PC-3 (cell line): ENCODE measurements at regions not wholly inside any gene's neighbourhood (a gene's known extent, or its start where the extent isn't known, plus 50 kb on each side); places are given as distances from the start of the nearest gene placed in this dataset.

ENCODE experiments used
- ATAC-seq: fragments of 200-7000 bp; cut with Tn5 transposase; 2 replicates; pipeline ENCODE4 v1.9.1; 2020; ENCODE audit warnings: mild to moderate bottlenecking, moderate library complexity
- BruUV-seq: library from RNA; stranded (reverse); fragments of 400-500 nt; replicated peaks from 2 replicates; lab custom pipeline; 2021; lab: Mats Ljungman, UMichigan
- CTCF ChIA-PET: fragments of 300-600 bp; sonication (Branson Sonifier 250); formaldehyde crosslinking; loops from one replicate; lab custom pipeline; 2022; ENCODE audit warnings: antibody characterized with exemption; lab: Charles Lee
- POLR2A ChIA-PET: fragments of 300-600 bp; sonication (Branson Sonifier 250); formaldehyde crosslinking; loops from one replicate; lab custom pipeline; 2022; ENCODE audit warnings: antibody characterized with exemption; ENCODE audit not compliant: unreplicated experiment; lab: Charles Lee
- DNase-seq: peaks from one replicate; pipeline ENCODE4 v3.0.0-alpha.2; 2015
- H2AFZ ChIP-seq: fragments of 300-600 bp; sonication (generic); 2 replicates; pipeline ENCODE4 v1.6.0; 2016; ENCODE audit warnings: antibody characterized with exemption, low read length
- H3F3A ChIP-seq: fragments of 300-600 bp; sonication (generic); one replicate; pipeline ENCODE4 v1.6.0; 2017; ENCODE audit warnings: antibody characterized with exemption, low read length, control low read depth, mild to moderate bottlenecking; ENCODE audit not compliant: unreplicated experiment
- H3K27ac ChIP-seq: fragments of 300-600 bp; sonication (generic); 2 replicates; pipeline ENCODE4 v1.5.1; 2016; ENCODE audit warnings: mild to moderate bottlenecking, low read length
- H3K27me3 ChIP-seq: fragments of 300-600 bp; sonication (generic); 2 replicates; pipeline ENCODE4 v1.6.1; 2016; ENCODE audit warnings: low read length, mixed read lengths
- H3K36me3 ChIP-seq: fragments of 300-600 bp; sonication (generic); 2 replicates; pipeline ENCODE4 v1.6.1; 2016; ENCODE audit warnings: low read depth, mixed run types, low read length, mixed read lengths
- H3K4me1 ChIP-seq: fragments of 300-600 bp; sonication (generic); 2 replicates; pipeline ENCODE4 v1.5.1; 2016; ENCODE audit warnings: low read length; ENCODE audit not compliant: insufficient read depth
- H3K4me2 ChIP-seq: fragments of 300-600 bp; sonication (generic); 2 replicates; pipeline ENCODE4 v1.6.0; 2016; ENCODE audit warnings: low read length
- H3K4me3 ChIP-seq: fragments of 300-600 bp; sonication (generic); 2 replicates; pipeline ENCODE4 v1.5.1; 2016; ENCODE audit warnings: mild to moderate bottlenecking, low read length, mixed read lengths
- H3K79me2 ChIP-seq: fragments of 300-600 bp; sonication (generic); 2 replicates; pipeline ENCODE4 v1.6.1; 2017; ENCODE audit warnings: low read length, mixed read lengths
- H3K9ac ChIP-seq: fragments of 300-600 bp; sonication (generic); 2 replicates; pipeline ENCODE4 v1.6.0; 2016; ENCODE audit warnings: mild to moderate bottlenecking, low read length
- H3K9me2 ChIP-seq: fragments of 300-600 bp; sonication (generic); replicated peaks from 2 replicates; pipeline ENCODE4 v1.6.1; 2016; ENCODE audit warnings: mixed run types, low read length, mixed read lengths
- H3K9me3 ChIP-seq: fragments of 300-600 bp; sonication (generic); 2 replicates; pipeline ENCODE4 v1.6.1; 2016; ENCODE audit warnings: low read length, mixed read lengths
- H4K20me1 ChIP-seq: fragments of 300-600 bp; sonication (generic); 2 replicates; pipeline ENCODE4 v1.6.1; 2016; ENCODE audit warnings: low read length, mixed read lengths
- EZH2 ChIP-seq: fragments of 300-600 bp; sonication (generic); IDR thresholded peaks from one replicate; pipeline ENCODE4 v1.6.1; 2017; ENCODE audit warnings: antibody characterized with exemption, mild to moderate bottlenecking, low read length; ENCODE audit not compliant: unreplicated experiment
- EZH2phosphoT487 ChIP-seq: fragments of 300-600 bp; sonication (generic); IDR thresholded peaks from 2 replicates; pipeline ENCODE4 v1.6.1; 2018; ENCODE audit warnings: mild to moderate bottlenecking, antibody characterized with exemption, low read length, borderline replicate concordance
- intact Hi-C: fragments of 100-400 bp; cut with micrococcal nuclease; formaldehyde crosslinking; loops from 2 replicates; pipeline ENCODE4 v1.9.0; 2023
- TF ChIP-seq, protein P1 (sequence below): fragments of 300-600 bp; sonication (generic); conservative IDR thresholded peaks from 2 replicates; pipeline ENCODE4 v1.5.1; 2017; ENCODE audit warnings: antibody characterized with exemption, low read depth, mild to moderate bottlenecking, low read length

DNA sequence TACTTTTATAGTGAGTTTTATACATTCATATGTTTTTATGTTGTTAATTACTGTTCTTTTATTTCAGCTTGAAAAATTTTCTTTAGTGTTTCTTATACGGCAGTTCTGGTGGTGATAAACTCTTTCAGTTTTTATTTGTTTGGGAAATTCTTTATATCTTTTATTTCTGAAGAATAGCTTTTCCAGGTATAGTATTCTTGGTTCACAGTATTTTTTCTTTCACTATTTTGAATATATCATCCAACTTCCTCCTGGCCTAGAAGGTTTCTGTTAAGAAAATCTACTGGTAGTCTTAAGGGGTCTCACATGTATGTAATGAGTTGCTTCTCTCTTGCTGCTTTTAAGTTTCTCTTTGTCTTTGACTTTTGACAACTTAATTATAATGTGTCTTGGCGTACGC is 79.4 kb downstream of the NXNL2 start:
- H4K20me1 ChIP-seq: no peaks in the 10 kb centered on the region
- no peaks in the 10 kb centered on the region for H3K79me2 ChIP-seq
- POLR2A ChIA-PET: no interaction called here
- no peak overlapping the region for H2AFZ ChIP-seq
- CTCF ChIA-PET: no interaction called here
- H3K27ac ChIP-seq: no peak overlapping the region
- no peak overlapping the region for H3K4me2 ChIP-seq
- no peaks in the 10 kb centered on the region for H3K9me3 ChIP-seq
- no peaks in the 10 kb centered on the region for H3K4me1 ChIP-seq
- no peaks in the 10 kb centered on the region for H3K9me2 ChIP-seq
- no peaks in the 10 kb centered on the region for H3K27me3 ChIP-seq
- TF ChIP-seq EZH2phosphoT487 (no peak), EZH2 (no peak)
- TF ChIP-seq, protein P1, sequence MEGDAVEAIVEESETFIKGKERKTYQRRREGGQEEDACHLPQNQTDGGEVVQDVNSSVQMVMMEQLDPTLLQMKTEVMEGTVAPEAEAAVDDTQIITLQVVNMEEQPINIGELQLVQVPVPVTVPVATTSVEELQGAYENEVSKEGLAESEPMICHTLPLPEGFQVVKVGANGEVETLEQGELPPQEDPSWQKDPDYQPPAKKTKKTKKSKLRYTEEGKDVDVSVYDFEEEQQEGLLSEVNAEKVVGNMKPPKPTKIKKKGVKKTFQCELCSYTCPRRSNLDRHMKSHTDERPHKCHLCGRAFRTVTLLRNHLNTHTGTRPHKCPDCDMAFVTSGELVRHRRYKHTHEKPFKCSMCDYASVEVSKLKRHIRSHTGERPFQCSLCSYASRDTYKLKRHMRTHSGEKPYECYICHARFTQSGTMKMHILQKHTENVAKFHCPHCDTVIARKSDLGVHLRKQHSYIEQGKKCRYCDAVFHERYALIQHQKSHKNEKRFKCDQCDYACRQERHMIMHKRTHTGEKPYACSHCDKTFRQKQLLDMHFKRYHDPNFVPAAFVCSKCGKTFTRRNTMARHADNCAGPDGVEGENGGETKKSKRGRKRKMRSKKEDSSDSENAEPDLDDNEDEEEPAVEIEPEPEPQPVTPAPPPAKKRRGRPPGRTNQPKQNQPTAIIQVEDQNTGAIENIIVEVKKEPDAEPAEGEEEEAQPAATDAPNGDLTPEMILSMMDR: no peak
- no peak for ATAC-seq
- no peak overlapping the region for H3K9ac ChIP-seq
- intact Hi-C loops: no loop called here
- DNase-seq: no peak
- no peaks in the 10 kb centered on the region for H3F3A ChIP-seq
- no peak overlapping the region for H3K4me3 ChIP-seq
- no peaks in the 10 kb centered on the region for H3K36me3 ChIP-seq
- no TSS peak for BruUV-seq

DNA sequence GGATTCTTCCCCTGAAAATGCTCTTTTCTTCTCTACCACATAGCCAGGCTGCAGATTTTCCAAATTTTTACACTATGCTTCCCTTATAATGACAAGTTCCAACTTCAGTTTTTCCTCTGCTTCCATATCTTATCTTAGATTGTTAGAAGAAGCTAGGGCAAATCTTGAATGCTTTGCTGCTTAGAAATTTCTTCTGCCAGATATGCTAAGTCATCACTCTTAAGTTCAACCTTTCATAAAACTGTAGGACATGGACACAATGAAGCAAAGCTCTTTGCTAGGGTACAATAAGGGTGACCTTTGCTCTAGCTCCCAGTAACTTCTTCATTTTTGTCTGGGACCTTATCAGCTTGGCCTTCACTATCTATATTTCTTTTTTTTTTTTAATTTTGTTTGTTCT is 88.7 kb downstream of the NXNL2 start:
- Histone ChIP-seq H3K4me2 (no peak overlapping the region), H3K9ac (no peak overlapping the region), H2AFZ (no peak overlapping the region), H3K9me3 (no peaks in the 10 kb centered on the region), H3F3A (no peaks in the 10 kb centered on the region), H3K27me3 (no peaks in the 10 kb centered on the region), H4K20me1 (no peaks in the 10 kb centered on the region), H3K9me2 (no peaks in the 10 kb centered on the region), H3K36me3 (no peaks in the 10 kb centered on the region), H3K4me3 (no peak overlapping the region), H3K27ac (no peak overlapping the region), H3K79me2 (no peaks in the 10 kb centered on the region), H3K4me1 (no peaks in the 10 kb centered on the region)
- intact Hi-C loops: no loop called here
- ChIA-PET CTCF (no interaction called here), POLR2A (interaction anchor here (0.8 kb wide), 1 partner anchor 10 kb away, joined by 3 read pairs; no protein-coding TSS in a partner anchor)
- no peak for DNase-seq
- no TSS peak for BruUV-seq
- TF ChIP-seq EZH2 (no peak), EZH2phosphoT487 (no peak)
- TF ChIP-seq, protein P1: no peak
- no peak for ATAC-seq

DNA sequence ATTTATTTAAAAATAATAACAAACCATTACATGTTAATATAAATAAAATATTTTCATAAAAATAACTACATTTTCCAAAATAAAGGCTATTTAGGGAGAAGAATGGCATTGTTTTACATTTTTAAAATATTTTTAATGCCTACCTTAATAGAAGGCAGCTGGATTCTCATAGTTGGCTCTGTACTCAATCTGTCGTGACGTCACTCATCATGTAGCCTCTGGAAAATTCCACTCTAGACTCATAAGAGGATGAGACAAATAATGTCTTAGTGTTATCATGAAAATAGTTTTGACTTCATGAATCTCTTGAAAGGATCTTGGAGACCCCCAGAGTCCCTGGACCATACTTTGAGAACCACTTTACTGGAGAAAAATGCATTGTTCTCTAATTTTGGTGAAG is 93.1 kb downstream of the NXNL2 start:
- Histone ChIP-seq H4K20me1 (no peaks in the 10 kb centered on the region), H3F3A (no peaks in the 10 kb centered on the region), H3K27ac (no peak overlapping the region), H3K36me3 (no peaks in the 10 kb centered on the region), H3K9me2 (no peaks in the 10 kb centered on the region), H3K4me3 (no peak overlapping the region), H3K4me2 (no peak overlapping the region), H3K27me3 (no peaks in the 10 kb centered on the region), H3K79me2 (no peaks in the 10 kb centered on the region), H3K4me1 (no peaks in the 10 kb centered on the region), H3K9ac (no peak overlapping the region), H2AFZ (no peak overlapping the region), H3K9me3 (no peaks in the 10 kb centered on the region)
- TF ChIP-seq, protein P1: no peak
- TF ChIP-seq EZH2: no peak
- TF ChIP-seq EZH2phosphoT487: no peak
- ChIA-PET CTCF (no interaction called here), POLR2A (no interaction called here)
- BruUV-seq: no TSS peak
- intact Hi-C loops: no loop called here
- no peak for ATAC-seq
- no peak for DNase-seq
